ENCODE measurements at regions not wholly inside any gene's neighbourhood (a gene's known extent, or its start where the extent isn't known, plus 50 kb on each side); places are given as distances from the start of the nearest gene placed in this dataset.

DNA sequence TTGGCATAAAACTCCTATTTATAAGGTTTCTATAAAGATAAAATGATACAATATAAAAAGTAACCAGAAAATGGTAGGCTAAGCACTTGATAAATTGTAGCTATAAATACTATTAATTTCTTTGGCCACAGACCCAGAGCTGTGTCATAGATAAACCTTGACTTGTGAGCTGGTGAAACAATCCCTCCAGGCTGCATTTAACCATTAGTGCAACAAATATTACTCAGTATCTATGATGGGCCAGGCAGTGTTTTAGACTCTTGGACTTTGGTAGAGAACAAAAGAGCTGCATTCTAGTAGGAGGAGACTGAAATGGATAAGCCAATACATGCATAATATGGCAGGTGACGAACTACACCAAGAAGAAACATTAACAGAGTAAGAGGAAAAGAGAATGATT is 178.1 kb downstream of the BTG1 start:
- TF ChIP-seq POLR2A (IDR thresholded peaks at IDR 0.05; ENCODE audit: low read depth, low read length) (no peak), TAF1 (IDR thresholded peaks at IDR 0.05; ENCODE audit: low read depth, low read length) (no peak)

Data from GM12891 (cell line).